ENCODE measurements at regions not wholly inside any gene's neighbourhood (a gene's known extent, or its start where the extent isn't known, plus 50 kb on each side); places are given as distances from the start of the nearest gene placed in this dataset.

- TF ChIP-seq EZH2 (IDR thresholded peaks at IDR 0.05; ENCODE audit: insufficient read depth, poor library complexity, severe bottlenecking) (no peak), EZH2phosphoT487 (IDR thresholded peaks at IDR 0.05; ENCODE audit: insufficient read depth, low read depth) (no peak)
Measured at GRCh38 chr6:1491025-1491424, 101.6 kb downstream of the FOXF2 start.
